ENCODE measurements at regions not wholly inside any gene's neighbourhood (a gene's known extent, or its start where the extent isn't known, plus 50 kb on each side); places are given as distances from the start of the nearest gene placed in this dataset.

DNA sequence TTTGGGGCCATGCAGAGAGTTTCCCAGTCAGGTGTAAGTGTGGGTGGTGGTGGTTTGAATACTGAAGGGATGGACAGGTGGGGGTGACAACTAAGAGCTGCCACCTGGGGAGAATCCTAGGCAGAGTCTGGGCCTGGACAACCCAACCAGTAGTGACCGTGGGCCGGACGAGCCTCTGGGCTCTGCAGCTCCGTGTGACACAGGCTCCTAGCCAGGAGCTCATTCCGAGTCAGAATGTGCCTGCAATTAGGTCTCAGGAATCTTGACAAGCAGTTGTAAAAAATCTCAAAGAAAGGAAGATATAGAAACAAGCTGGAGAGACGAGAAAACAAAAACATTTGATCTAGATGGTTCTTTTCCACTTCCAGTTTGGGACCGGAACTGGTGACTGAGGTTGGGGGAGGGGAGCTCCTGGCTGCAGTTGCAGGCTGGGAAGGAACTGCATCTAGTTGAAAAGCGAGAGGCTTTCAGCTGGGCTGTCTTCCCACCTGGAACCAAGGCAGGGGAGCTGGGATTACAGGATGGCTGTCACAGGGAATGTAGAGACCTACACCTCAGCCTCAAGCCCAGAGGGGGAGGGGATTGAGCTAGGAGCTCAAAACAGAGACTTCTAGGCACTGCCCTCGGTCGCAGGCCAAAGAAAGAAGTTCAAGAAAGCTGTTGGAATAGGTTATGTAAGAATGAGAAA lies 156.9 kb downstream of the PAX1 start:
- H3K27ac Mint-ChIP-seq (ENCODE audit: unreplicated experiment) = no peak overlapping the region
- Histone ChIP-seq H3K79me2 (ENCODE audit: insufficient read depth, low read length) (no peaks in the 10 kb centered on the region), H4K20me1 (ENCODE audit: insufficient read depth, low read length) (no peaks in the 10 kb centered on the region), H3K9me3 (ENCODE audit: insufficient read depth, low read depth, low read length) (peaks cover 6% of the 10 kb centered on the region), H3K4me1 (ENCODE audit: insufficient read depth, low read length) (no peaks in the 10 kb centered on the region), H3K9ac (ENCODE audit: low read length) (no peak overlapping the region), H3K4me3 (ENCODE audit: insufficient read depth, low read depth, low read length) (no peak overlapping the region), H3K4me2 (ENCODE audit: low read length) (no peak overlapping the region), H3K27me3 (ENCODE audit: insufficient read depth, low read length) (no peaks in the 10 kb centered on the region), H2AFZ (ENCODE audit: low read depth, low read length) (no peak overlapping the region), H3K36me3 (ENCODE audit: insufficient read depth, low read length) (no peaks in the 10 kb centered on the region), H3K27ac (ENCODE audit: low read depth, low read length) (no peak overlapping the region)
- H3K27me3 Mint-ChIP-seq (ENCODE audit: low read depth, unreplicated experiment) = peaks cover 10% of the 10 kb centered on the region
- peaks cover 2% of the 10 kb centered on the region for H3K9me3 Mint-ChIP-seq (ENCODE audit: unreplicated experiment)
- no peaks in the 10 kb centered on the region for H3K4me1 Mint-ChIP-seq (ENCODE audit: low read depth, unreplicated experiment)
- FAIRE-seq (no peak), DNase-seq (ENCODE audit: low read depth) (no peak)
- no peak overlapping the region for H3K4me3 Mint-ChIP-seq (ENCODE audit: unreplicated experiment)
- H3K36me3 Mint-ChIP-seq (ENCODE audit: low read depth, unreplicated experiment) = no peaks in the 10 kb centered on the region
- TF ChIP-seq EZH2 (IDR thresholded peaks at IDR 0.05; ENCODE audit: insufficient read depth, low read length) = no peak
- TF ChIP-seq, protein P1, sequence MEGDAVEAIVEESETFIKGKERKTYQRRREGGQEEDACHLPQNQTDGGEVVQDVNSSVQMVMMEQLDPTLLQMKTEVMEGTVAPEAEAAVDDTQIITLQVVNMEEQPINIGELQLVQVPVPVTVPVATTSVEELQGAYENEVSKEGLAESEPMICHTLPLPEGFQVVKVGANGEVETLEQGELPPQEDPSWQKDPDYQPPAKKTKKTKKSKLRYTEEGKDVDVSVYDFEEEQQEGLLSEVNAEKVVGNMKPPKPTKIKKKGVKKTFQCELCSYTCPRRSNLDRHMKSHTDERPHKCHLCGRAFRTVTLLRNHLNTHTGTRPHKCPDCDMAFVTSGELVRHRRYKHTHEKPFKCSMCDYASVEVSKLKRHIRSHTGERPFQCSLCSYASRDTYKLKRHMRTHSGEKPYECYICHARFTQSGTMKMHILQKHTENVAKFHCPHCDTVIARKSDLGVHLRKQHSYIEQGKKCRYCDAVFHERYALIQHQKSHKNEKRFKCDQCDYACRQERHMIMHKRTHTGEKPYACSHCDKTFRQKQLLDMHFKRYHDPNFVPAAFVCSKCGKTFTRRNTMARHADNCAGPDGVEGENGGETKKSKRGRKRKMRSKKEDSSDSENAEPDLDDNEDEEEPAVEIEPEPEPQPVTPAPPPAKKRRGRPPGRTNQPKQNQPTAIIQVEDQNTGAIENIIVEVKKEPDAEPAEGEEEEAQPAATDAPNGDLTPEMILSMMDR (IDR thresholded peaks at IDR 0.05; ENCODE audit: insufficient read depth, low read depth, low read length) = no peak

DNA sequence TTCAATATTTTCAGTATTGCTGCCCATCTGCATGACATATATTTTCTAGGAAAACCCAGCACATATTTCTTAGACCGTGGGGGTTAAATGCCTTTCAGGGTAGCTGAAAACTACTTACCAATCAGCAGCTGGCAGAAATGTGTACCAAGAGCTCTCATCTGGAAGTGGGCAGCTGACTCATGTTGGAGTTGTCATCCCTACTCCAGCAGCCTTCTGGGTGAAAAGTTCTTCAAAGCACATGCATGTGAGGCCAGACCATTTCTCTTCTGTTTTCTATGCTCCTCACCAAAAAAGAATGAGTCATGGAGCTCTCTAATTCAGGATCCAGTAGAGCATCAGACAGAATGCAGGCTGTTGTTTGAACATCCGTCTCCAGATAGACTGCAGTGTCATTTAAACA lies 135.5 kb downstream of the PAX1 start:
- no peak overlapping the region for H3K4me3 ChIP-seq (ENCODE audit: insufficient read depth, low read depth, low read length)
- H3K9ac ChIP-seq (ENCODE audit: low read length) = no peak overlapping the region
- no peaks in the 10 kb centered on the region for H3K27me3 ChIP-seq (ENCODE audit: insufficient read depth, low read length)
- Mint-ChIP-seq H3K27me3 (ENCODE audit: low read depth, unreplicated experiment) (peaks cover 36% of the 10 kb centered on the region), H3K4me3 (ENCODE audit: unreplicated experiment) (no peak overlapping the region), H3K9me3 (ENCODE audit: unreplicated experiment) (peaks cover 1% of the 10 kb centered on the region), H3K4me1 (ENCODE audit: low read depth, unreplicated experiment) (peaks cover 3% of the 10 kb centered on the region), H3K27ac (ENCODE audit: unreplicated experiment) (no peak overlapping the region), H3K36me3 (ENCODE audit: low read depth, unreplicated experiment) (no peaks in the 10 kb centered on the region)
- no peaks in the 10 kb centered on the region for H3K79me2 ChIP-seq (ENCODE audit: insufficient read depth, low read length)
- H3K27ac ChIP-seq (ENCODE audit: low read depth, low read length) = no peak overlapping the region
- H4K20me1 ChIP-seq (ENCODE audit: insufficient read depth, low read length) = no peaks in the 10 kb centered on the region
- TF ChIP-seq, protein P1 (IDR thresholded peaks at IDR 0.05; ENCODE audit: insufficient read depth, low read depth, low read length) = no peak
- no peak for TF ChIP-seq EZH2 (IDR thresholded peaks at IDR 0.05; ENCODE audit: insufficient read depth, low read length)
- no peaks in the 10 kb centered on the region for H3K4me1 ChIP-seq (ENCODE audit: insufficient read depth, low read length)
- H2AFZ ChIP-seq (ENCODE audit: low read depth, low read length) = no peak overlapping the region
- DNase-seq (ENCODE audit: low read depth) (no peak), FAIRE-seq (no peak)
- no peak overlapping the region for H3K4me2 ChIP-seq (ENCODE audit: low read length)
- H3K36me3 ChIP-seq (ENCODE audit: insufficient read depth, low read length) = no peaks in the 10 kb centered on the region
- peaks cover 5% of the 10 kb centered on the region for H3K9me3 ChIP-seq (ENCODE audit: insufficient read depth, low read depth, low read length)

DNA sequence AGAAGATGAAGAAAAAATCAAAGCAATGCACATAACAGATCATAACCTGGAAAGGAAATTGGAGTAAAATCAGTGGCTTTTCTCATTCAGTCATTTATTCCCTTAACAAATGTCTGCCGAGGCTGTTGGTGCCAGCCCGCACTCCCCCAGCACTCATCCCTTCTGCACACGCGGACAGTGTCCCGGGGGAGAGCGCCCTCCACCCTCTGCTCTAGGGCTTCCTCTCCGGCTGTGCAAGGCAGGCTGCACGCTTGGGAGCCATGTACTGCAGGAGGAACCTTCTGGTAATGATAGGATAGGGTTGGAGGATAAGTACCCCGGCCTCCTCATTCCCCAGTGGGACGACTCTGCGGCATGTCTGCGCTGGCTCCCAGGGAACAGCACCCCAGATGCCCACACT lies 134.5 kb downstream of the PAX1 start:
- H2AFZ ChIP-seq (ENCODE audit: low read depth, low read length) = no peak overlapping the region
- H3K27me3 Mint-ChIP-seq (ENCODE audit: low read depth, unreplicated experiment) = peaks cover 36% of the 10 kb centered on the region
- H3K27ac ChIP-seq (ENCODE audit: low read depth, low read length) = no peak overlapping the region
- no peak overlapping the region for H3K4me3 ChIP-seq (ENCODE audit: insufficient read depth, low read depth, low read length)
- H3K27me3 ChIP-seq (ENCODE audit: insufficient read depth, low read length) = no peaks in the 10 kb centered on the region
- FAIRE-seq (no peak), DNase-seq (ENCODE audit: low read depth) (no peak)
- H3K79me2 ChIP-seq (ENCODE audit: insufficient read depth, low read length) = no peaks in the 10 kb centered on the region
- no peak overlapping the region for H3K4me3 Mint-ChIP-seq (ENCODE audit: unreplicated experiment)
- H4K20me1 ChIP-seq (ENCODE audit: insufficient read depth, low read length) = no peaks in the 10 kb centered on the region
- H3K9me3 Mint-ChIP-seq (ENCODE audit: unreplicated experiment) = peaks cover 1% of the 10 kb centered on the region
- TF ChIP-seq EZH2 (IDR thresholded peaks at IDR 0.05; ENCODE audit: insufficient read depth, low read length) = no peak
- peaks cover 5% of the 10 kb centered on the region for H3K9me3 ChIP-seq (ENCODE audit: insufficient read depth, low read depth, low read length)
- no peaks in the 10 kb centered on the region for H3K36me3 Mint-ChIP-seq (ENCODE audit: low read depth, unreplicated experiment)
- H3K27ac Mint-ChIP-seq (ENCODE audit: unreplicated experiment) = no peak overlapping the region
- H3K9ac ChIP-seq (ENCODE audit: low read length) = no peak overlapping the region
- H3K36me3 ChIP-seq (ENCODE audit: insufficient read depth, low read length) = no peaks in the 10 kb centered on the region
- no peaks in the 10 kb centered on the region for H3K4me1 ChIP-seq (ENCODE audit: insufficient read depth, low read length)
- H3K4me1 Mint-ChIP-seq (ENCODE audit: low read depth, unreplicated experiment) = peaks cover 3% of the 10 kb centered on the region
- H3K4me2 ChIP-seq (ENCODE audit: low read length) = no peak overlapping the region

All from astrocyte (in vitro differentiated cells and primary cell).